Activated CD4-positive, alpha-beta T cell treated with anti-CD3 and anti-CD28 coated beads, Interleukin-2, amount 50 U/mL, for 48 hours (primary cell): ENCODE measurements at regions not wholly inside any gene's neighbourhood (a gene's known extent, or its start where the extent isn't known, plus 50 kb on each side); places are given as distances from the start of the nearest gene placed in this dataset.
A peak's percentile ranks its signal among the peaks of the same experiment; 100 is the strongest.

Experiments used
- DNase-seq, 2 experiments: peaks; one replicate each; pipeline ENCODE4 v3.0.0-alpha.2; 2020

DNA sequence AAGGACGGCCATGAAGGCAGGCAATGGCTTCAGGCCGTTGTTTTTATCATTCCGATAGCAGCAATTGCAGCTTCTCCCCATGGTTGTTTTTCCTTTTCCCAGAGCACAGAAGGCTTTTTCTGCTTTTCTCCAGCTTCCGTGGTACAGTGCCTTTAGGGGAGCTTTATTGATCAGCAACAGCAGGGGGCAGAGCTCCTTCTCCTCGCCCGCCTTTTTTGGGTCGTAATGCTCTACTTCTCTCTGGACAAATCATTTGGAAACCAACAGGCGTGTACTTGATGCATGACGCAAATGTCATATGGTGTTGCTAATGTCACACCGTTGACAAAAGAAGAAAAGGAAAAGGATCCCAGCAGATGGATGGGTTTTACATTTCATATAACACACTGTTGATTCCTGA, 79.7 kb upstream of the SNRK start:
- DNase-seq, result no peak

DNA sequence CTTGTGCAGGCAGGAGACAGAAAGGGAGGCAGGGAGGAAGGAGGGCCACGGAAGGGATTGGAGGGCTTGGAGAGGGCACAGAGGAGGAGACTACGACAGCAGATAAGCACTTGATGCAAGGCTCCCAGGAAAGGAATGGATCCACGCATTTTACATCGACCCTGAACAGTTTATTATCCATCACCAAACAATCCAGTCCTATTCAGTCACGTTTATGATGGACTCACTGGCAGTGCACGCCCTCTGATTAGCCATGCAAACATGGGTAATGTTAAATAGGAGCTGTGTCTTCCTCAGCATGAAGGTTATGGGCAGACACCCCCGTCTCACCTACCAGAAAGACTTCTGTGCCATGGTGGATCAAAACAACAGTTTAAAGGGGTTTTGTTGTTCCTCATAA, 80.2 kb upstream of the SNRK start:
- DNase-seq, result no peak

DNA sequence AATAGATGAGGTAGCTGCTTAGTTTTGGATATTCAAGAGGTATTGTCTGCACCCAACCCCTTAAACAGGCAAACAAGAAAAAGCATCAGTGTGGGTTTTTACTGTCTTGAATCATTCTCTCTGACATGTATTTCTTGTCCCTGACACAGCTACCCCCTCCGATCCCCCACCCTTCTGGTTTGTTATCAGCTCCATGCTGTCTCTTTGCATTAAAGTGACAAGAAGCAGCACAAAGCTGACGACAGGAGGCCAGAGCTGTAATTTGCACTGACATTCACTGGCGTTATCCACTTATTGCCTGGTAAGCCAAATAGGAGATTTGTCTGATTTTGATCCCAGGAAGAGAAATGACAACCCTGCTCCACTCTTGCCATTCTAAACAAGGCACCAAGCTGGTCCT, 83.3 kb upstream of the SNRK start:
- no peak for DNase-seq

DNA sequence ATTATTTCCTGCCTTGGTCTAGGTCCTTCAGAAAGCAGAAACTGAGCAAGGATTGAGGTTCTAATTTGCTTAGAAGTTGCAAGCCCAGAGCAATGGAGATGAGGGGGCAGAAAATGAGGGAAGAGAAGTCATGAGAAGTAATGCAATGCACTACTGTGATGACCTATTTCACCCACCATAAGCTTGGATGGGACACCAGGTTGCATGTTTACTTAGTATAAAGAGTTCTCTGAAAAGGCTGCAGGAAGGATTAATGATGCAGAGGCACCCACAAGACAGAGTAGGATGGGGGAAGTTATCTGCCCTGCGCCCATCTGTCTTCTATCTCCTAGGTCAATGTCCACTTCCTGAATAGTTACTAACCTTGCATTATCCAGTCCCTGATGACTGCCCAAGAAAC, 84.8 kb upstream of the SNRK start:
- DNase-seq, result no peak

DNA sequence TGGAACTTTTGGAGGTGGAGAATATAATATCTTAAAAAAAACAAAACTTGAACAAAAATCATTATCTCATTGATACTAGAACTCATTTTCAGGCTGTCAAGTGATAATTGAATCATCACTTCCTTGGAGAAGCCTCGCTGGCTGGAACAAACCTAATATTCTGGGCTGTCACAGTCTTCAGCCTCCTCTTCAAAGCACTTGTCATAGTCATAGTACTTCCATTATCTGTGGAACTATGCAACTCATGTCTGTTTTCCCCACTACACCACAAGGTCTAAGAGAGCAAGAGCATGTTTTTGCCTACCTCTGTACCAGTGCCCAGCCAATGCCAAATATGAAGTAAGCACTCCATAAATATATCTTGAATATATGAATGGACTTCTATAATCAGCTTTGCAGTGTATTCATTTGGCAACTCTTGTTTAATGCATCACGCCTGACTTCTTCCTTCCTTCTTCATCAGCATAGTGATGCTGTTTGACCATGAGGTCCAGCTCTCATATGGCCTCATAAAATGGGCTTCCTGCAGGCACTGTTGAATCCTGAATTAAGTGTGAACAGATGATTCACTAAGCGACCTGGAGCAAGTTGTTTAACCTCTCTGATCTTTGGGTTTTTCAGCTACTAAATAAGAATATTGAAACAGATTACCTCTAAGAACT, 86.6 kb upstream of the SNRK start:
- no peak for DNase-seq

DNA sequence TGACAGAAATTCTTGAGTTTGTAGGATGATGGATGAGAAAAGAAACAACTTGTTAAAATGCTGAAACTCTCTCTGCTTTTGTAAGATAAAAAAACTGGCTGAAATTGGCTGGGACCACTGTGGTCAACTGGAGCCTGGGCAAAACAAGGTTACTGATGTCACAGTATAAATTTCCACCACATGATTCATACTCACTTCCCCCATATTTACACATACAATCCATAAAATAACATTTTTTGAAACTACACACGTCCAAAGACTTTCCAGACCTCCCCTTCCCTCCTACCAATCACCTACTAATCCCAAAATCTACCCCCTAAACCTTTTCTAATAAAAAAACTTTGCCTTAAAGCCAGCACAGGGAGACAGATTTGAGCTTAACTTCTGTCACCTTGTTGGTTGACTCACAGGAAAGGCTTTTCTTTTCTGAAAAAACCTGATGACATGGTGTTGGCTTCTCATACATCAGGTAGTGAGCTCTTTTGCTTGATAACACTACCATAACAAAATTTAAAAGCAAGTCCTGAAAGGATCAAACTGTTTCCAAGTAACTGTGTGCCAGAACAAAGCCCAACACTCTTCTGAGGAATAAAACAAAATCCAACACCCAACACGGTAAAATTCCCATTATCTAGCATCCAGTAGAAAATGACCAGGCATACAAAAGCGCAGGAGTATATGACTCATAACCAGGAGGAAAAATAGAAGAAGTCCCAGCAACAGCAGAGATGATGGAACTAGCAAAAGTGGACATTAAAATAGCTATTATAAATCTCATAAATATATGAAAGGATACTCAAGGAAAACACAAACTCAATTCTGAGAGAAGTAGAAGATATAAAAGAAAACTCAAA, 87.3 kb upstream of the SNRK start:
- no peak for DNase-seq

DNA sequence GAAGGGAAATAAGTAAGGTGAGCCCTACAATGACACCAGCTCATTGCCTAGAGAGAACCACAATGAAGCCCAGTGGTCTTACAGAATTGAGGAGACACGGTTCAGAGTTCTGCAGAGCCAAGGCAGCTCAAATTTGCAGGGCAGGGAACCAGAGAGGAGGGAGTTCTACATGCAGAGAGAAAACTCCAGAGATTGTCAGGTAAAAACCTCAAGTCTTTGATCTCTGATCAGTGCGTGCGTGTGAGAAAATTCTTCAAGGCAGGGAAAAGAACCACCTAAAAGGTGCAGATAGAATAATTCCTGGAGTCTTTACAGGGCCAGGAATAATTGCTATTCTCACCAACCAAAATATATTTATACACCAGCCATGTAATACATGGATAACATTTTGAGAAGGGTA, 88.0 kb upstream of the SNRK start:
- no peak for DNase-seq

DNA sequence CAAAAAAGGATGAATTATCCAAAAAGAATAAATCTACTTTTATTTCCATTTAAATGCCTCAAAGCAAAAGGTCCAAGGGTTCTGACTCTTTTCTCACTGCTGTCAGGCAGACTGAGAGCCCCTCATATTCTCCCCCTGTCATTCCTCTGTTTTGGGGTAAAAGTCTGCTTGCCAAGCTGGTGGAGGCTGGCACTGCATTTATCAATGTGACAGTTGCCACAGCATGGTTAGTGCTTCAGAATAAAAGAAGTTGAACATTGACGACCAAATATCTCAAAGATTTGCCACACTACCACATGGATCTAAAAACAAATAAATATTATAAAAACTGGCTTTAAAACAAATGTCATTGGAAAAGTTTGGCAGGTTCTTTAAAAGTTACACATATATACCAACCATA, 89.2 kb upstream of the SNRK start:
- DNase-seq, result no peak

DNA sequence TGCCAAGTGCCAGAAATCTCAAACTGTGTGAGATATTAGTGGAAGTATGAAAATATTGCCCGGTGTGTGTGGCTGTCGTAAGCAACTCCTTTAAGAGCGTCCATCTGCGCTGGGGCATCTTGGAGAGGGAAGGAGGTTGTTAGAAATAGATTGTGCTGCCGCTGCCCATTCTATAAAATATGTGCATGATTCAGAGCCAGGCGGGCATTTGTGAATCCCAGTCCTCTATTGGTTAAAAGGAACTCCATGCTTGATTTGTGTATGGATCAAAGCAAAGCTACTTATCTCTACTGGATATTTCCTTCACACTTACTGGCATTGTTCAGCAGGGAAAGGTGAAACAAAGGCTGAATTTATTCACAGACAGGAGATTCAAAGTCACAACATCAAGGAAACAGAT, 89.6 kb upstream of the SNRK start:
- DNase-seq, result no peak

DNA sequence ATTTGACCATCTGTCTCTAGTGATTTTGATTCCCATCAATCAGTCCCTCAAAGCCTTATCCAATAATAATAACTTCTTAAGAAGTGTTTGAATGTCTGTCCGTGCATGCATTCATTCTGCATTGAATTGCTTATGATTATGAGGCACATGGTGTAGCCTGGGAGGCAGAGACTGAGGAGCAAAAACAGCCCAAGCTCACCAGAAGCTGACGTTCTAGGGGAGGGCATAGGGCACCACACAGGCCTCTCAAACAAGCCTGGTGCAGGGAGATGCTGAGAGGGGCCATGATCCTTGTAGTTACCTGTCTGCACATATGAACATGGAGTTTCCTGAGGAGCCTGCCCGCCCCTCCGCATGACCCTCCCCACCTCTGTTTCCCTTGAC, 89.2 kb upstream of the POMGNT2 start:
- DNase-seq, result no peak

DNA sequence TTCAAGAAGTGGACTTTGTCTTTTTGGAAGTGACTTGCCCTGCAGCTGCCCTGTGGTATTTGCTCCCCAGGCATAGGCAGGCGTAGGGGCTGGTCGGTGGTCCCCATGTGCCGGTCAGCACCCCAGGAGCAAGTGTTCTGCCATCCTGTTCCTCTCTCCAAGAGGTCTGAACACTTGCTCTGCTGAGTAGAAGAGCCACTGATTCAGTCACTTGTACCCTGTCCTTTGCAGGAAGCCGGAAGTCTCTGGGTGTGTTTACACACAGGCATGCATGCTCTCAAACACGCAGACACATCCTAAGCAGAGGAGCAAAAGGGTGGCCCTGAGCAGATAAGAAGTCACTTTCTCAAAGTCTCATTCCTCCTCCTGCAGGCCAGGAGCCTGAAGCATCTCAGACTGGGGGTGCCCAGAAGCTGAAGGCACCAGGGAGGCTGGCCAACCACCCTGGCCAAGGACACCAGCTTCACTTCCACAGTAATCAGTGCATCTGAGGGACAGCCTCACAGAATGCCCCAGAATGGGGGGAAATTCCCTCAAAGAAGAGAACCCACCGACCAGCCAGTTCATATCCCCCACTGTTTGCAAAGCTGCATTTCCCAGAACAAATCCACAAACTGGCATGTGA, 88.7 kb upstream of the POMGNT2 start:
- DNase-seq, result peak in 1 of 2 experiments; percentile 38

DNA sequence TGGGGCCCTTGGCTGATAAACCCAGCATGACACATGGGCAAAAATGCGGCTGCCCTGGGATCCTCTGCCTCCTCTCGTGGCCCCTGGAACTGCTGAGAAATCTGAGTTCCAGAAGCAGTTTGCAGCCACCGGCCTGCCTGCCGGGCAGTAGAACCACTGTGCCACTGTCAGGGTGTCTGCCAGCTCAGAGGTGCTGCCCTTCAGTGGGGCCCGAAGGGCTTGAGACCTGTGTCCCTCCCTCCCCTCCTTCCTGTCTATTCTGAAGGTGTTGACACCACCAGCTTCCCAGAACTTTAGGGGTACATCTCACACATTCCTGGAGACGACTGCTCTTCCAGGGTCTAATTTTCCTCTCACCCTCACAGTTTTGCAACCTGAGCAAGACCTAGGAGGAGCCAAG, 88.2 kb upstream of the POMGNT2 start:
- DNase-seq, result peak in 1 of 2 experiments; percentile 11

DNA sequence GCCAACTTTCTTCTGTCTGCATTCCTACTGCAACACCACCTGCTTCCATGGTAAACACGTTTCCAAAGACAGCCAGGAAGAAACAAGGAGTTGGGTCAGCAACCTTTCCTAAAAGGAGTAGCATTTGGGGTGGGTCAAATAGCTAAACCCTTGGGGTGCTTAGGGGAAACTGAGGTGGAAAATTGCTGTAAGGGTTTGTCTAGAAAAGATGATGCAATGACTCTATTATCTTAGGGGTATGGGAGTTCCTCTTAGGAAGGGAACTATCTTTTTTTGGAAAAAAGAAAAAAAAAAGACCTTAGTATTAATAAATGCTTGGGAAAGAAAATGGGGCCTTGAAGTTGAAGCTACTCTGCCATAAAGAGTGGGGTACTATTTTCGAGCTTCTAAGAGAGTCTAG, 86.1 kb upstream of the POMGNT2 start:
- DNase-seq, result no peak

DNA sequence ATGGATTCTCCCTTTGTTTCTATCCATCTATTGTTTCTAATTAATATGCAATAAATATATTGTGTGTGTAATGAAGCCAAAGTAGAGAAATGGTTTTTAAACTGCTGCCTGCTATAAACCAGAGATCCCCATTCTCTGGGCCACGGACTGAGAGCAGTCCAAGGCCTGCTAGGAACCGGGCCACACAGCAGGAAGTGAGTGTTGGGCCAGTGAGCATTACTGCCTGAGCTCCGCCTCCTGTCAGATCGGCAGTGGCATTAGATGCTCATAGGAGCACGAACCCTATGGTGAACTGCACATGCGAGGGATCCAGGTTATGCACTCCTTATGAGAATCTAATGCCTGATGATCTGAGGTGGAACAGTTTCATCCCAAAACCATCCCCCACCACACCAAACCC, 85.2 kb upstream of the POMGNT2 start:
- no peak for DNase-seq

DNA sequence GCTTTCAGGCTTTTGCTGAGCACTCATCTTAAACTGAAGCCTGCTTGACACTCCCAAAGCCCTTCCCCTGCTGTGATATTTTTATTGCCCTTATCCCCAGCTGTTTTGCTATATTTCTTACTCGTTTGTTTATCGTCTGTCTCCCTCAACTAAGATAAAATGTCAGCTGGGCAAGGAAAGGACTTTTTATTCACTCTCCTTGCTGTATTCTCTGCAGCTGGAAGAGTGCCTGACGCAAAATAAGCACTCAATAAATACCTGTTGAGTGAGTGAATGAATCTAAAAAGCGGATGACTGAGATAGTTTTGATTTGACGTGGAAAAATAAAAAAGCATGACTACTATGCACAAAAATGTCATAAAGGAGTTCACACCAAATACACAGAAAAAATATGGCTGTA, 84.8 kb upstream of the POMGNT2 start:
- DNase-seq, result no peak

DNA sequence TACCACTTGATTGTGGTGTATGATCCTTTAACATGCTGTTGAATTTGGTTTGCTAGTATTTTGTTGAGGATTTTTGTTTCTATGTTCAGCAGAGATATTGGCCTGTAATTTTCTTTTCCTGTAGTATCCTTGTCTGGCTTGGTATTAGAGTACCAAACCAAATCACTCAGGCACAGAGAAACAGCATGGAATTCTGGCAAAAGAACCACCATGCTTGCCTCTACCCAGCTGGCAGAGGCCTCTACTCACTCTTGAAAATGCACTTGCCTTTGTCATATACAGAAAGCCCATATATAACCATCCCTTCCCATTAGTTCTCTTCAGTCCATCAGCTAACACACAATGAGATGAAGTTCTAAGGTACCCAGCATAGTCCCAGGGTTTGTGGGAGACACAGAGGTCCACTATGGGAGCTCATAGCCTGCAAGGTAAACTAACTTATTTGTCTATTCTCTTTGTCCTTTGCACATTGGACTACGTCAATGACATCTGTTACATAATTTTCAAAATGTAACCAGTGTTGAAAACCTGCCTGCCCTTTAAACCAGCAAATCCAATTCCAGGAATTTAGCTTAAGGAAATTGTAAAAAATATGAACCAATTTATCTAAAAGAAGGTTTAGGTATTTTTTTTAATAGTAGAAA, 82.1 kb upstream of the POMGNT2 start:
- no peak for DNase-seq

DNA sequence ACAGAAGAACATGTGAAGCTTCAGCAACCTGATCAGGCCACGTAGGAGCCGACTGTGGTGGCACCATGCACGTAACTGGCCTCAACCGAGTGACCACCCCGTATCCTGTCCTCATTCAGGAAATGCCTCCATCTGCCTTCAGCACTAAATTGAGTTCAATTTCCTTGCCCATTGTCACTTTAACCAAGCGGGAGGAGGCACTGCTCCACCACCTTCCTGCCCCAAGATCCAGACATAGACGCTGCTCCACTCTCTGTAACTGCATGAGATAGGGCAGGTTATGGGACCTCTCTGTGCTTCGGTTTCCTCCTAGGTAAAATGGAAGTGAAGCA, 80.1 kb upstream of the POMGNT2 start:
- no peak for DNase-seq

DNA sequence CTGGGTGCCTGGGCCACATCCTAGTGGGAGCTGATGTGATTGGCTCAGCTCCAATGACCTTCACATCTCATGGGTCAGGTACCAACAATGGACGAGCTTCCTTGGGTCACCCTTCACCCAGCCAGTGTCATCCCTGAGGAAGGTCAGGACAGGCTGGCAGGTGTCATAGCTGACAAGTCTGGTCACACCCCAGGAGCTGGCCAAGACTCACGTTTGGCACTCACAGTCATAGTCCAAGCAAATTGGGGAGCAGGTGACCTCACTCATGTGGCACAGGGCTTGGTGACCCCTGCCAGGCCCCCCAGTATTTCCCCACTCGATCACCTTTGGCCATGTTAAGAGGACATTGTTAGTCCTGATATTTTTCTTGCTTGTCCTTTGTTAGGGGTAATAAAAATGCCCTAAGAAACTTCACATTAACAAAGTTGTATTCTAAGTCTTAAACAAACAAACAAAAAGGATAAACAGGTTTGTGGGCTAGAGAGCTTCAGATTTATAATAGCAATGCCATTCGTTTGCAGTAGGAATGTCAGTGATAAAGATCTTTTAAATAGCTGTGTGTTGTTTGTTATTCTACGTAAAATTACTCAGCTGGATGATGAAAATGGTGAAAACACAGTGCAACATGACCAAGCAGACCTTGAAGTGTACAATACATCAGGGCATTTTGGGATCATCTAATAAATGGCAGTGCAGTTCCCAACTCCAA, 79.5 kb upstream of the POMGNT2 start:
- DNase-seq, result no peak

DNA sequence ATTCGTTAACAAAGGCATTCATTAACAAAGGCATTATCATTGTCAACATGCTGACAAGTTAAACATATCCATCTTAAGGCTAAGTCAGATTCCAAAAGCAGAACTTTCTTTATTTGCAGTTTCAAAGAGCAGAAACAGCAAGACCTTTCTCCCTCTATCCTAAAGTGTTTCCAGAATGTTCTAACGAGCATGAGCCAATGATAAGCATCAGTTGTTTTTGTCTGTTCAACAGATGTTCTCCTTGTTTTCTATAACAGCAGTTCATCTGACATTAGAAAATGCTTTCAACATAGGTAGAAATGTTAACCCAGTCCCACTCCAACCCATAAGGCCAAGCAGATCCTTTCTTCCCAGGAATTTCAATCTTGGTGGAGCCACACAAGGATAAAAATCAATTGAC, 77.6 kb upstream of the POMGNT2 start:
- DNase-seq, result no peak

DNA sequence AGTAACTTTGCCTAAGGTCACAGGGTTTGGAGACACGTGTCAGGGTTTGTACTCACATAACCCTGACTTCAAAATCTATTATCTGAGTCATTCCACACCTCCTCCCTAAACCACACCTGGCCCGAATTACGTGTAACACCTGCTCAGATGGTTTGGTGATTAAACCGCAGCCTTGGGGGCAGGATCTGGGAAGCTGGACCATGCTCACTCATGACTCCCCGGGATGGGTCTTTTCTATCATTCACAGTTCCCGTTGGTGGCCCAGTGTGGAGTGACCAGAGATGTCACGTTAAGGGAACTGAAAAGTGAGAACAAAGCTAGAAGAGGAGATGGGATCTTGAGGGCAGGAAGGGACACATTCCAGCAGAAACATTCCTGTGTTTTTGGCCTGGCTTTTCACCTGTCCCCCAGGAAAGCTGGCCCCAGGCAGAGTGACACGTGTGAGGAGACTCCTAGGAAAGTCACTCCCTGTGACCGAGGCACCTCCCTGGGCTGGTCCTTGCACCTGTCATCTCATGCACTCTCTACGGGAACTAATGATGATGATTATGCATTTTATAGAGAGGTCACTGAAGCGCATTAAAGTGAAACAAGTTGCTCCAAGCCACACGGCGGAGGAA, 75.4 kb upstream of the POMGNT2 start:
- DNase-seq, result peak; percentile 46 to 53

DNA sequence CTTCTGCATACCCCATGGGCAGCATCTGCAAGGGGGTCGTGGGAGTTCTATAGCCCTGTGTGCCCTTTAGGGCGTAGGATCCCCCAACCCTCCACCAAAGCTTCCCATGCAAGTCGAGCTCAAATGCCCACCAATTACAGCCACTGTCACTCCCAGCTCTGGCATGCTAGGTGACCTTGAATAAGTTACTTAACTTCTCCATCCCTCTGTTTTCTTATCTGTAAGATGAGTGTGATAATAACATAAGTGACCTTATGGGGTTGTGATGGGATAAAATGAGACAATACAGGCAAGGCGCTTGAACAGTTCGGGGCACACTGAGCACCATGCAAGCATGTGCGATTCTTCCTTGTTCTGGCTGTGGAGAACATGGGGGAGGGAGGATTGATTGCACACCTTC, 74.8 kb upstream of the POMGNT2 start:
- no peak for DNase-seq

DNA sequence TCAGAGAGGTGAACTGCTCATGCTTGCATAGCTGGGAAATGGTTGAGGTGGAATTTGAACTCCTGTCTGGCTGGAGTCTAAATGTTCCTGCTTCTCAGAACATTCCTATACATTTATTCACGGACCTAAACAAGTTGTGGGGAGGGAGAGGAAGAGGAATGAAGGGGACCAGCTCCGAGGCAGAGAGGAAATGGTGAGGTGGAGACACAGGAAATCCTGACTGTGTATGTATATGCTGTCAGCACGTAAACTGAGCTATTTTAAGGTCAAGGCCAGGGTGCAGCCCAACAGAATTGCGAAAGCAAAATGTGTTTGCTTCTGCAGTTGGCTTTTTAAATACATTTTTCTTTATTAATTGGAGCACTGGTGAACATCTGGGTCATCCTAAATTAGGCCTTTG, 74.1 kb upstream of the POMGNT2 start:
- DNase-seq, result peak in 1 of 2 experiments; percentile 21

DNA sequence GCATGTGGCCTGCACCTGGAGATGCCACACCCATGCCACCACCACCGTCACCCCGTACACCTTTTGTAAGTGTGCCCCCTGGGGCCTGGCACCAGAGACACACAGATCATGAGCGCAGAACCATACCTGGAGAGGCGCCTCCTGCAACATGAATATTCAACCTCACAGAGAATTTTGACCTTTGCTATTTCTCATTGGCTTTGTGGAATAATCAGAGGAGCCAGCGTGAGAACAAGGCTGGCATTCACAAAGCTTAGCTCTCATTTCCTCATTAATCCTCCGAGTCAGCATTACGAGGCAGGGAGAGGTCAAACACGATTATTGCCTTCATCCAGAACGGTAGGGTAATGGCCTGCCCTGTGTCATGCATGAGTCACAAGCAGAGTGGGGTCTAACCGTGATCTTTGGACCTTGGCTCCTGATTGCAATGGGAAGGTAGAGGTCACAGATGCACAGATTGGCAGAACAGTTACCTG, 73.0 kb upstream of the POMGNT2 start:
- DNase-seq, result no peak
